HFFc6 (cell line): ENCODE measurements at regions not wholly inside any gene's neighbourhood (a gene's known extent, or its start where the extent isn't known, plus 50 kb on each side); places are given as distances from the start of the nearest gene placed in this dataset.

Source experiments
- DNase-seq: peaks from one replicate; pipeline ENCODE4 v3.0.0-alpha.2; 2018
- H3K27ac Mint-ChIP-seq: 2 replicates; pipeline ENCODE4 v1.8.0; 2020; ENCODE audit warnings: mild to moderate bottlenecking, mixed read lengths
- H3K27me3 Mint-ChIP-seq: 2 replicates; pipeline ENCODE4 v1.8.0; 2021; ENCODE audit warnings: mild to moderate bottlenecking, moderate library complexity, mixed read lengths; ENCODE audit not compliant: insufficient read depth
- H3K36me3 Mint-ChIP-seq: 2 replicates; pipeline ENCODE4 v1.8.0; 2021; ENCODE audit warnings: low read depth, mixed read lengths
- H3K4me1 Mint-ChIP-seq: 2 replicates; pipeline ENCODE4 v1.8.0; 2020; ENCODE audit warnings: low read depth, mixed read lengths
- H3K4me3 Mint-ChIP-seq: 2 replicates; pipeline ENCODE4 v1.8.0; 2020; ENCODE audit warnings: mild to moderate bottlenecking, moderate library complexity, mixed read lengths
- H3K9me3 Mint-ChIP-seq: 2 replicates; pipeline ENCODE4 v1.8.0; 2020; ENCODE audit warnings: mild to moderate bottlenecking, mixed read lengths
- CTCF ChIP-seq: fragments of 200-600 bp; sonication (generic); IDR thresholded peaks from 2 replicates; pipeline ENCODE4 v1.5.0; 2021; ENCODE audit warnings: antibody characterized with exemption, mild to moderate bottlenecking

GRCh38 chr14:78071016-78071549 is 99.1 kb upstream of the NRXN3 start:
- Mint-ChIP-seq H3K27ac (no peak overlapping the region), H3K36me3 (no peaks in the 10 kb centered on the region), H3K27me3 (no peaks in the 10 kb centered on the region), H3K4me1 (no peaks in the 10 kb centered on the region), H3K9me3 (peaks cover 59% of the 10 kb centered on the region), H3K4me3 (no peak overlapping the region)
- no peak for TF ChIP-seq CTCF
- DNase-seq, result no peak

- no peak for DNase-seq
- H3K4me1 Mint-ChIP-seq, result no peaks in the 10 kb centered on the region
- H3K27ac Mint-ChIP-seq, result no peak overlapping the region
- peaks cover 64% of the 10 kb centered on the region for H3K9me3 Mint-ChIP-seq
- H3K27me3 Mint-ChIP-seq, result no peaks in the 10 kb centered on the region
- H3K4me3 Mint-ChIP-seq, result no peak overlapping the region
- no peak for TF ChIP-seq CTCF
- H3K36me3 Mint-ChIP-seq, result no peaks in the 10 kb centered on the region
Observed at GRCh38 chr14:78073028-78073427, 97.1 kb upstream of the NRXN3 start.

GRCh38 chr14:78074561-78074960 is 95.6 kb upstream of the NRXN3 start:
- H3K27me3 Mint-ChIP-seq, result no peaks in the 10 kb centered on the region
- no peak for DNase-seq
- H3K9me3 Mint-ChIP-seq, result peaks cover 71% of the 10 kb centered on the region
- no peak overlapping the region for H3K27ac Mint-ChIP-seq
- no peak for TF ChIP-seq CTCF
- H3K36me3 Mint-ChIP-seq, result no peaks in the 10 kb centered on the region
- no peaks in the 10 kb centered on the region for H3K4me1 Mint-ChIP-seq
- H3K4me3 Mint-ChIP-seq, result no peak overlapping the region

- Mint-ChIP-seq H3K4me1 (no peaks in the 10 kb centered on the region), H3K9me3 (peaks cover 68% of the 10 kb centered on the region), H3K4me3 (no peak overlapping the region), H3K27me3 (no peaks in the 10 kb centered on the region), H3K27ac (no peak overlapping the region), H3K36me3 (no peaks in the 10 kb centered on the region)
- no peak for DNase-seq
- no peak for TF ChIP-seq CTCF
Observed at GRCh38 chr14:78075033-78075432, 95.1 kb upstream of the NRXN3 start.

GRCh38 chr14:78075555-78076277 is 94.5 kb upstream of the NRXN3 start:
- no peak overlapping the region for H3K27ac Mint-ChIP-seq
- H3K27me3 Mint-ChIP-seq, result no peaks in the 10 kb centered on the region
- DNase-seq, result no peak
- no peaks in the 10 kb centered on the region for H3K36me3 Mint-ChIP-seq
- H3K9me3 Mint-ChIP-seq, result peaks cover 64% of the 10 kb centered on the region
- H3K4me3 Mint-ChIP-seq, result no peak overlapping the region
- no peak for TF ChIP-seq CTCF
- no peaks in the 10 kb centered on the region for H3K4me1 Mint-ChIP-seq
